ENCODE measurements at regions not wholly inside any gene's neighbourhood (a gene's known extent, or its start where the extent isn't known, plus 50 kb on each side); places are given as distances from the start of the nearest gene placed in this dataset.

- intact Hi-C loops (cut with DNase I; ENCODE audit: low total_unique reads), result no loop called here
- no peak overlapping the region for H3K4me3 ChIP-seq
- no peaks in the 10 kb centered on the region for H3K27me3 ChIP-seq
- TF ChIP-seq CTCF (IDR thresholded peaks at IDR 0.05), result no peak
- no peaks in the 10 kb centered on the region for H3K36me3 ChIP-seq
- no peaks in the 10 kb centered on the region for H3K9me3 ChIP-seq
- DNase-seq, result no peak
- no peak overlapping the region for H3K27ac ChIP-seq
- no peaks in the 10 kb centered on the region for H3K4me1 ChIP-seq
Measured at GRCh38 chr4:131113273-131113672, 2017.3 kb downstream of the C4orf33 start.

GRCh38 chr4:131113704-131114103 is 2017.8 kb downstream of the C4orf33 start:
- Histone ChIP-seq H3K4me3 (no peak overlapping the region), H3K36me3 (no peaks in the 10 kb centered on the region), H3K27ac (no peak overlapping the region), H3K27me3 (no peaks in the 10 kb centered on the region), H3K9me3 (no peaks in the 10 kb centered on the region), H3K4me1 (no peaks in the 10 kb centered on the region)
- DNase-seq, result no peak
- intact Hi-C loops (cut with DNase I; ENCODE audit: low total_unique reads), result no loop called here
- no peak for TF ChIP-seq CTCF (IDR thresholded peaks at IDR 0.05)

DNA sequence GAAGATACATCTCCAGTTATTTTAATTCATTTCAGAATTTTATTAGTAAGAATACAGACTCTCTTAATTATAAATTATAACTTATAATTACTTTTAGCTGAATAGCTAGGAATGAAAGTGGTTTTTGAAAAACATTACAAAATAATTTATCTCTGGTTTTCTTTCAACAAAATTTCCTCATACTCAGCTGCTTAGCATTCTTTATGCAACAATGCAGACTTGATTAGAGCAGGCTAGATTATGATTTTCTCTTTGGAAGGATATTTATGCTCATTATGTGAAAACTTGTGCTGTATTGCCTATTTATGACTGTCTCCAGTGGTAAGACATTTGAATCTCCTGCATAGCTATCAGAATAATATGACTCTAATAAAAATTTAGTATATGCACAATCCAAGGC is 2023.7 kb downstream of the C4orf33 start:
- Histone ChIP-seq H3K9me3 (no peaks in the 10 kb centered on the region), H3K27me3 (no peaks in the 10 kb centered on the region), H3K27ac (no peak overlapping the region), H3K4me1 (no peaks in the 10 kb centered on the region), H3K4me3 (no peak overlapping the region), H3K36me3 (no peaks in the 10 kb centered on the region)
- no peak for DNase-seq
- no peak for TF ChIP-seq CTCF (IDR thresholded peaks at IDR 0.05)
- intact Hi-C loops (cut with DNase I; ENCODE audit: low total_unique reads), result no loop called here

GRCh38 chr4:131137196-131137595 is 2011.9 kb upstream of the PCDH10 start:
- no peaks in the 10 kb centered on the region for H3K9me3 ChIP-seq
- no peak for TF ChIP-seq CTCF (IDR thresholded peaks at IDR 0.05)
- no peaks in the 10 kb centered on the region for H3K36me3 ChIP-seq
- no peak overlapping the region for H3K4me3 ChIP-seq
- H3K4me1 ChIP-seq, result no peaks in the 10 kb centered on the region
- intact Hi-C loops (cut with DNase I; ENCODE audit: low total_unique reads), result no loop called here
- H3K27ac ChIP-seq, result no peak overlapping the region
- no peak for DNase-seq
- no peaks in the 10 kb centered on the region for H3K27me3 ChIP-seq

DNA sequence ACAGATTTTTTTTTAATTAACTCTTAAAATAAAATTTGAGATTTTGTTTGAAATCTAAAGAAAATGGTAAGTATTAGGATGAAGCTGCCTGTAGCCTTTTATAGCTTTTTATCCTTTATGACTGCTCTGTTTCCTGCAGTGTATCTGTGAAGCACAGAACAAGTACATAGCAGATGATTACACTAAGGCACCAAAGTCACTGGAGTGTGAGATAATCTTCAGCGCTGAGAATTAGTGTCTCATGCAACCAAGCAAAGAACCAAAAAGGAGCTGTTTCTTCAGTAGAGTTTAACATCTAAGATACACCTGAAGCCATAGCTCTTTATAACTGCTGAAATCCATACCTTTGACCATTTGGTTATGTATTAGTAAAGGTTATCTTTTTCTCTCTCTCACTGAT is 1989.8 kb upstream of the PCDH10 start:
- intact Hi-C loops (cut with DNase I; ENCODE audit: low total_unique reads), result no loop called here
- Histone ChIP-seq H3K9me3 (no peaks in the 10 kb centered on the region), H3K27me3 (no peaks in the 10 kb centered on the region), H3K4me3 (no peak overlapping the region), H3K36me3 (no peaks in the 10 kb centered on the region), H3K27ac (no peak overlapping the region), H3K4me1 (no peaks in the 10 kb centered on the region)
- no peak for DNase-seq
- TF ChIP-seq CTCF (IDR thresholded peaks at IDR 0.05), result no peak

DNA sequence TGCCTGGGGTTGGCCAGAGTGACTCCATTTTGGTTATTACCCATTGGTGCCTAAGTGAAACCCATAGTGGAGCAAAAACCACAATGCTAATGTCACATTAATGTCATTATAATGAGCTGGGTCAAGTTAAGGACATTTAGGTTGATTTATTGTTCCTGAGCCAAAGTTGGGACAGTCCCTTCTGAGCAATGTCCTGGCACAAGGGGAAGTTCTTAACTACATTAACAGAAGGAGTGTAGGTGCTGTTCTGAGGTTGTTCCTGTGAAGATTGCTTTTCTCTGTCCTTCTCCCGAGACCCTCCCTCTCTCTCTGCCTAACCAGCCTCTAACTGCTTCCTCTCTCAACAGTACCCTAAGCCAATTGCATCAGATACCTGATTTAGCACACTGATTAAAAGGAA is 1956.8 kb upstream of the PCDH10 start:
- H3K4me1 ChIP-seq, result no peaks in the 10 kb centered on the region
- no peaks in the 10 kb centered on the region for H3K27me3 ChIP-seq
- TF ChIP-seq CTCF (IDR thresholded peaks at IDR 0.05), result no peak
- no peak overlapping the region for H3K4me3 ChIP-seq
- no peak overlapping the region for H3K27ac ChIP-seq
- no peak for DNase-seq
- H3K36me3 ChIP-seq, result no peaks in the 10 kb centered on the region
- H3K9me3 ChIP-seq, result no peaks in the 10 kb centered on the region
- intact Hi-C loops (cut with DNase I; ENCODE audit: low total_unique reads), result no loop called here
